ENCODE measurements at regions not wholly inside any gene's neighbourhood (a gene's known extent, or its start where the extent isn't known, plus 50 kb on each side); places are given as distances from the start of the nearest gene placed in this dataset.

- TF ChIP-seq EZH2 (IDR thresholded peaks at IDR 0.05; ENCODE audit: borderline replicate concordance, insufficient read depth, low read length, poor library complexity, severe bottlenecking) (no peak), CTCF (IDR thresholded peaks at IDR 0.05; ENCODE audit: poor library complexity, severe bottlenecking) (no peak), REST (IDR thresholded peaks at IDR 0.05; ENCODE audit: borderline replicate concordance) (no peak), POLR2AphosphoS5 (IDR thresholded peaks at IDR 0.05) (no peak), EP300 (conservative IDR thresholded peaks at IDR 0.05; ENCODE audit: poor library complexity, severe bottlenecking) (no peak), TAF1 (IDR thresholded peaks at IDR 0.05; ENCODE audit: low read depth) (no peak), RAD21 (conservative IDR thresholded peaks at IDR 0.05) (no peak), SMC3 (conservative IDR thresholded peaks at IDR 0.05; ENCODE audit: poor library complexity) (no peak)
Measured at GRCh38 chr6:133710826-133711225, 178.1 kb upstream of the TCF21 start.

All from neural cell (in vitro differentiated cells).